GM12874 (cell line): ENCODE measurements at regions not wholly inside any gene's neighbourhood (a gene's known extent, or its start where the extent isn't known, plus 50 kb on each side); places are given as distances from the start of the nearest gene placed in this dataset.

Experiments
- CTCF ChIP-seq: IDR thresholded peaks from 2 replicates; pipeline ENCODE4 v1.5.1; 2011; ENCODE audit warnings: low read depth, mild to moderate bottlenecking, control low read depth, low read length, moderate library complexity; ENCODE audit not compliant: insufficient read depth

DNA sequence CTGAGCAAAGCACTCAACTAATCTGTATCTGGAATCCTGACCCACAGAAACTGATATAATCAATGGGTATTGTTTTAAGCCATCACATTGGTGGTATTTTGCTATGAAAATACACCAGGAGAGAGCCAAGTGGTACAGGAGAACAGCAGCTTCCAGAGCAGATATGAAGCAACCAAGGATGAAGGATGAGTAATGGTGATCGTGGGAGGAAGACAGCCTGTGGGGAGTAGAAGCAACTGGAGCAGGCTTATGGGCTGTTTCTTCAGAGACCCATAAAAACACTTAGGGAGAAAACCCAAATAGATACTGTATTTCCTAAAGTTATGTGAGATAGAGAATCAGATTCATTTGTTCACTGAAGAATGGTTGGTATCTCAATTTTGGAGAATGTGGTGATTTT lies 330.8 kb downstream of the NUP35 start:
- TF ChIP-seq CTCF = no peak

DNA sequence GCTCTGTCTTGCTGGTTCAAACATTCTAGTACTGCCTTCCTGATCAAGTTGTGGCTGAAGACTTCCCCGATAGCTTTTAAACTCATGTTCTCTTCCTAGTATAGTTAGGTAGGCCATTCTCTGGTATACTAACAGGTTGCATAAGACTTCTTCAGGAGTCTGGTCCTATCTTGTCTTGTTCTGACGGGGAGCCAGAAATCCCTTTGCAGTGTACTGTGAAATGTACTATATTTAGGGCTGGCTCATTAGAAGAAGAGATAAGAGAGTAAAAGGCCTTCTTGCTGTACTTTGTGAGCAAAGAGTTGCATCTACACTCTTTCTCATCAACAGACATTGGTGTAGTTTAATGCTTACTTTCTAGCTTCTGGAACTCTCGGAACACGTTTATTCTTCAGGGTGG lies 331.9 kb downstream of the NUP35 start:
- TF ChIP-seq CTCF = no peak

DNA sequence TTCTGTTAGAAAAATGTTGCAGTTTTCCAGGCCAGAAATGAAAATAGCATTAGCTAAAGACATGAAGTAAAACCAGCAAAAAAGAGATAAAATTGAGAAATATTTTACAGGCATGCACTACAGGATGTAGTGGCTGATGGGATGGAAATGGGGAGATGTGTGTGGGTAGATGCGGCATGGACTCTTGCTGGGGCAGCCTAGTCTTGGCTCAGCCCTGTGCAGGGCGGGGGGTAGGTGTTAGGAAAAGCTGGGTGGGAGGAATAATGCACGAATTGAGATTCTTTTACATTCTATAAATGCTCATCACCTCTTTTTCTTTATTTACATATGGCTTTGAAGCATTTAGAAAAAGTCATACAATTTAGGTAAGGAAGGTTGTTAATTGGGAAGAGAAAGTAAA lies 334.2 kb downstream of the NUP35 start:
- TF ChIP-seq CTCF = no peak

GRCh38 chr2:183459466-183459865 lies 335.2 kb downstream of the NUP35 start:
- no peak for TF ChIP-seq CTCF

DNA sequence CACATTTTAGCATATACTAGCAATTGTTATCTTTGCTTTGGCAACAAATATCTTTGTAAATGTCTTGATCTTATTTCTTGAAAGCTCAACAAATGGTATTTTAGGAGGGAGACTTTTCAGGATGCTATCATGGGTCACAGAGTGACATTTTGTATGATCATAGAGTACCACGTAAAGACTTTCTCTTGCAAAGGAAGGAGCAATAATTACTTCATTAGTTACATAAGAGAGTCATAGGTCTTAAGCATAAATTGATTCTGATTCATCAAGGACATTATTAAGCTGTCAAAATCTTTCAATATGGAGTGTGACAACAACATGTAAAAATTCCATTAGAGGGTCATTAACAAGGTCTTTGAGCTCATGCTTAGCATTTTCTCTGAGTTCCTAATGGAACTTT lies 339.6 kb downstream of the NUP35 start:
- no peak for TF ChIP-seq CTCF

- no peak for TF ChIP-seq CTCF
Observed at GRCh38 chr2:183465048-183465447, 340.8 kb downstream of the NUP35 start.

DNA sequence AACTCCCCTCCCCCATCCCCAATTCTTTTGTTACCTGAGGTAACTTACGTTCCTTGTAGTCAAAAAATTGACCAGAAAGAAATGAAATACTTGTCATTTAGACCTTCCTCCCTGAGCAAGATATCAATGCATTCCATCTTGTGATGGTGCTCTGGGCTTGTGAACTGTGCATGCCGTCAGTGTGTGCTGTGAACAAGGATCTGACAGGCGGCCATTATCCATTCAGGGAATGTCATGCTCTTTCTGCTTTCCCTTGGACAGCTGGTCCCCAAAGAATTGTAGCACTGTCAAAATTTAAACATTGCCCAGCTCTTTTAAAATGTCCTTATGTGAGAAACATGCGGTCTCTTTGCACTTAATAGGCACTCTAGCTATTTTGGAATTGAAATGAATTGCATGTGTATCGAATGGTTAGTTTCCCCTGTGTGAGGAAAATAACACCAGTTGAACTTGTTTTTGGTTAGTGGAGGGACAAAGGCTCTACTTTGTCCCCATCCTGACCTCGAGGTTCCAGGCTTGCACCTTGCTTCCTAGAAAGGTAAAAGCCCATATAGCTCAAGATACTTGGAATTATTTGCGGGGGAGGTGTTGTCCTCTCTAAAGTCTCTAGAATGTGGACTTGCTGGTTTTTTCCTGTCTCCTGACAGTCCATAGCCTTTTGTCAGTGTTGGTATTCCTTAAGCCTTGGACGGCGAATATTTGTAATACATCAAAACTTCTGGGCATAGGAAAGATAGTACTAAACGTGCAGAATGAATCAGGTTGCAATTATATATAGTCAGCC lies 350.9 kb downstream of the NUP35 start:
- no peak for TF ChIP-seq CTCF
